ENCODE measurements at regions not wholly inside any gene's neighbourhood (a gene's known extent, or its start where the extent isn't known, plus 50 kb on each side); places are given as distances from the start of the nearest gene placed in this dataset.

DNA sequence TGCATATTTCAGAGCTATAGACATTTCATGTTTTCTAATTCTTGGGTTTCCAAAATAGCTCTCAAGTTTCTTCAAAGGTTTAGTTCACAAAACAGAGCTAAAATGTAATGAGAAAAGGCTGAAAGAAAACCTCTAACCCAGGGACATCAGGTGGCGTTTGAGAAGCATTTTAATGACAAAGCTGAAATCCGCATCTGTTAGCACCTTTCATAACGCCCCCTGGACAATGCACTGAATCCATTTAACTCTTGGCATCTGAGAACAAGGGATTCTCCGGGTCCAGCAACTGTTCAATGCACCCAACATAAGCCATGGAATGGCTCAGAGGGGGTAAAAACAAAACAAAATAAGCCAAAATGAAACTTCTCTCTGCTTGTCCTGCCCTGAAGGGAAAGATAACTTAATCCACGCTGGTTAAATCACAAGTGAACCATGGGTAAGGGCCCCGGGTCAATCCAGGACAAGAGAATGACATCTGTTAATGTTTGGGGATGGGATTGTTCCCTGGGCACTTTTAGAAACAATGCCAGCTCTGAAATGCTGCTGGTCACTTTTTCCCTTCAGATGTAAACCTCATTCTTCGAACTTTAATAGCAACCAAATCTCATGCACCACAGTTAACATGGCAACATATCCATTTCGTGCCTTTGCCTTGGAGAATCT is 466.2 kb upstream of the ADAMTS9 start:
- TF ChIP-seq CTCF (IDR thresholded peaks at IDR 0.05; ENCODE audit: low read depth), result no peak

DNA sequence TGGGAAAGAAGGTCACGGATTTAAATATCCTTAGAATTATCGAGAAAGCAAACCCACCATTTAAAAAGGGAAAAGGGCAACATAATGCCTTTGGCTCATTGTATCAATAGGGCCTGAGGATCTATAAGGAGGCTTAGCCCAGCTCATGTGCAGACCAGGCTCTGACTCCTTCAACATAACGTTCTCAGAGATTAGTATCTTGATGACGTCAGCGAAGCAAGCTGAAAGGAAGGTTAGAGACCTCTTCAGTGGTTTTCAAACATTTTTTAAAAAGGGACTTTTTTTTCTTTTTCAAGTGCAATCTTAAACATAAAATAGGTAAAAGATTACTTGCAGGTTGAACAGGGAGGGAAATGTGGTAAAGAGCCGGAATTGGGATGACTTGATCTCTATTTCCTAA is 463.9 kb upstream of the ADAMTS9 start:
- TF ChIP-seq CTCF (IDR thresholded peaks at IDR 0.05; ENCODE audit: low read depth), result no peak

DNA sequence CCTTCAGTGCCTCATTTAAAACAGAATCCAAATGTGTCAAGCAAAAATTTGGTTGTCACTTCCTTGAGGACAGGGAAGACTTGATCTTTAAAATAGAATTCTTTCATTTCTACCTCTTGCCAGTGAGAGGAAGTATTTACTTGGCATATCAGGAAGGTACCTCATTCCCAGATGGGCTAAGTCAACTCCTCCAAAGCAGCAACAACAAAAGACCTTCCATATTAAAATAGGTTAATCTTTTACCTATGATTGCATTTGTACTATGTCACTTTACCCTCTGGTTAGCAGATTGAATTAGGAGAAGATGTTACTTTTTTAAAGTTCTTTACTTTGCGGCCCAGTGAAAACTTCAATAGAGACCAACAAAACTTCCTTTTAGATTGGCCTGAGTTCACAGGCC is 462.1 kb upstream of the ADAMTS9 start:
- TF ChIP-seq CTCF (IDR thresholded peaks at IDR 0.05; ENCODE audit: low read depth), result no peak

GRCh38 chr3:65148687-65149086 is 460.9 kb upstream of the ADAMTS9 start:
- no peak for TF ChIP-seq CTCF (IDR thresholded peaks at IDR 0.05; ENCODE audit: low read depth)

- TF ChIP-seq CTCF (IDR thresholded peaks at IDR 0.05; ENCODE audit: low read depth), result no peak
Observed at GRCh38 chr3:65146179-65146578, 458.4 kb upstream of the ADAMTS9 start.

GRCh38 chr3:65145680-65146079 is 457.9 kb upstream of the ADAMTS9 start:
- TF ChIP-seq CTCF (IDR thresholded peaks at IDR 0.05; ENCODE audit: low read depth), result no peak

- no peak for TF ChIP-seq CTCF (IDR thresholded peaks at IDR 0.05; ENCODE audit: low read depth)
Observed at GRCh38 chr3:65144791-65145351, 457.1 kb upstream of the ADAMTS9 start.

All from subcutaneous adipose tissue (tissue), 1 donor.